Femur (tissue), 1 donor: ENCODE measurements at regions not wholly inside any gene's neighbourhood (a gene's known extent, or its start where the extent isn't known, plus 50 kb on each side); places are given as distances from the start of the nearest gene placed in this dataset.
"Not testable (repeated sequence)": the region's sequence is repeated elsewhere in the genome, so short reads cannot be mapped to it uniquely, and the experiment has no call there.

Experiments
- DNase-seq: peaks from one replicate; pipeline ENCODE4 v3.0.0-alpha.2; 2017

DNA sequence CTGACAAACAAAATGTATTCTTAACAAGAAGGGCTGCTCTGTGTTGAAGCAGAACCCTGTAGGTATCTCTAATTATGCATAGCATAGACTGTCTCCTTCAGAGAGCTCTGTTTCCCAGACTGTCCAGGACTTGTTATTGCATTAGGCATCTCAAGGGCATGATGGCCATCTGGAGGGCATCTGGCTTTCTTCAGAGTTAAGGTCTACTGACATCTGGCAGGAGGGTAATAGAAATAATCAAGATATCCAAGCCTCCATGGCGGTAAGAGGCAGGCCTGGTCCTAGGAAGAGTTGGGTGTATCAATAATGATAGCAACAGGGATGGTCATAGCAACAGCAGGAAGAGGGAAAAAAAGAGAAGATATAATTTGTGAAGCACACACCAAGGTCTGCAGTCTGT lies 161.2 kb downstream of the TTC8 start:
- no peak for DNase-seq

DNA sequence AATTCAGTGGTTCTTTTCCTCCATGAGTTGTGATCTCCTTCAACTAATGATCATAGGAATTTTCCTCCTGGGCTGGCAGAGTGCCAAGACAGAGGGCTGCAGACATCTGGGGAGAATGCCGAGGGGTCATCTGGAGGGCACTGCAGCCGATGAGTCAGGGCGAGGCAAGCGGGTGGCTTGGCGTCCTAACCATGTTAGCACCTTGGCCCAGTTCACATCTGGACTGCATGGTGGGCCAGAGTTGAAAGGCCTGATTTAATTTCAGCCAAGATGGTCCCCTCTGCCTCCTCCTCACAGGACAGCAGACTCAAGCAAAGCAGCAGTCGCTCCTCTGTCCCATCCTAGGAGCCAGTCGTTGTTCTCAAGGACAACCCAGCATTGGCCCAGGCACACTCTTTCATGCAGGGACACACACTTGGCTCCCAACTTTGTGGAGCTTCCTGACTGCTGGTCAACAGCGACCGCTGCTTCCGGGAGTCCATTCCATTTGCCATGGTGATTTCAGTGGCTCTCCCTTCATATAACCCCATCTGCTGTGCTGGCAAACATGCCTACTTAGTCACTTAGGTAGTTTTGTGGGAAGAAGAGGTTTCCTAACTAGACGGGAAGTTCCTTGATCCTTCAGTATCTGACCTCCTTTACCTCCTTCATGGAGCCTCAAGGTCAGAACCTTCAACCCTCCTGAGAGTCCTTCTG lies 161.8 kb downstream of the TTC8 start:
- no peak for DNase-seq

DNA sequence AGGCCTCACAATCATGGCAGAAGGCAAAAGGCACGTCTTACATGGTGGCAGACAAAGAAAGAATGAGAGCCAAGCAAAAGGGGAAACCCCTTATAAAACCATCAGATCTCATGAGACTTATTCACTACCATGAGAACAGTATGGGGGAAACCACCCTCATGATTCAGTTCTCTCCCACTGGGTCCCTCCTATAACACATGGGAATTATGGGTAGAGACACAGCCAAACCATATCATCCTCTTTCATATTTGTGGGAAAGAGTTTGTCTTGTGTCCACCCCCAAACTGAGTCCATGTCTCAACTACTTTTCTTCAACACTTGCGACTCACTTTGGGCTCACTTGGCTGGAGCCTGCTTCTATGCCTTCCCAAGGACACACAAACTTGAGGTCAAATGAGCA lies 162.5 kb downstream of the TTC8 start:
- DNase-seq: not testable (repeated sequence)

DNA sequence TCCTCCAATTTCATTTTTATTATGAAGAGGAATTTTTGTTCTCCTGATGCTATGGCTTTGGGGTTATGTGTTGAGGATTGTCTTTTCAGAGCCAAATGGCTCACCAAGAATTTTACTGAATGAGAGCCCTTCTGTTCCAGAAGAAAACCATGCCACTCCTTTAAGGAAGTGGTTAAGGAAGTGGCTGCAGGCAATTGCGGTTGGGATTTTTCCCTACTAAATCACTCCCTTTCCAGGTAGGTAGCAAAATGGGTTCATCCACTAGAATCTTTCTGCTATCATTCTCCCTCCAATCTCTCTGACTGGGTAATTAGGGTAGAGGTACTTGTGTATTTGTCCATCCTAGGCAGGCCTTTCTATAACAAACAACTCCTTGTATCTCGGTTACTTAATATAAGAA lies 163.1 kb downstream of the TTC8 start:
- no peak for DNase-seq

DNA sequence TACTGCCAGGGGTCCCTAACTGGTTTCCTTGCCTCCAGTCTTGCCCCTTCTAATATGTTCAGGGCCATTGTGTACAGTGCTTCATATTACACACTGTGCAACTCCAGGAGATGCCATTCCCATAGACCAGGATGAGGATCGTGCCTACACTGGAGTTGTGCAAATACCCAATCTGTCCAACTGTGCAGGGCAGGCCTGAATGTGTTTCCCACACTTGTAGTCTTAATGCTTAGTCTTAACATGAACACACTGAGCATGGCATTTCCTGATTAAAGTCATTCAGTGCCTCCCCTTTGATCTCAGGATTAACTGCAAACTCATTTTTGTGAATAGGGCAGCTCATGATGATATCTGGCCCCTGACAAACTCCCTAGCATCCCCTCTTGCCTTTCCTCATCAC lies 165.5 kb downstream of the TTC8 start:
- no peak for DNase-seq

DNA sequence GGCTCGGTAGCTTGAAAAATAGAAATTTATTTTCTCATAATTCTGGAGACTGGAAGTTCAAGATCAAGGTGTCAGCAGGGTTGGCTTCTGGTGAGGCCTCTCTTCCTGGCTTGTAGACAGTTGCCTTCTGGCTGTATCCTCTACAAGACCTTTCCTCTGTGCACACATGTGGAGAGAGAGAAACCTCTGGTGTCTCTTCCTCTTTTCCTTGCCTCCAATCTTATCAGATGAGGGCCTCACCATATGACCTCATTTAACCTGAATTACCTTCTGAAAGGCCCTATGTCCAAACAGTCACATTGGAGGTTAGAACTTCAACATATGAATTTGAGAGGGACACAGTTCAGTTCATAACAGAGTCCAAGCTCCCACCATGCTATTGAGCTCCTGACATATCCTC lies 166.4 kb downstream of the TTC8 start:
- DNase-seq: no peak

DNA sequence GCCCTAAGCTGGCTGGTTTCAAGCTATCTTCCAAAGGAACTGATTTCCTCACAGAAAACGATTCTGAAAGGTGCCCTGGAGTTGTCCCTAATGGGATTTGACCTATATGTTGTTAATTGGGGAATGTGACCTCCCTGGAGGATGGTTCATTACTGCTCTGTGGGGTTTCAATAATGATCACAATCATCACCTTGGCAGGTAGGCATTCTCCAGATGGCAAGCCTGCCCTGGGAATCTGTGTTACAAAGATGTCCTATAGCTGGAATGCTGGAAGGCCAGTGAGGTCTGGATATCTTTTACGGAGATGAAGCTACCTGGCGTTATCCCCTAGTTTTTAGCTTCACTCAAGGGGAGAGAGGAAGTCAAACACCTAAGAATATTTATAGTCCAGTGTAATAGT lies 167.6 kb downstream of the TTC8 start:
- no peak for DNase-seq

DNA sequence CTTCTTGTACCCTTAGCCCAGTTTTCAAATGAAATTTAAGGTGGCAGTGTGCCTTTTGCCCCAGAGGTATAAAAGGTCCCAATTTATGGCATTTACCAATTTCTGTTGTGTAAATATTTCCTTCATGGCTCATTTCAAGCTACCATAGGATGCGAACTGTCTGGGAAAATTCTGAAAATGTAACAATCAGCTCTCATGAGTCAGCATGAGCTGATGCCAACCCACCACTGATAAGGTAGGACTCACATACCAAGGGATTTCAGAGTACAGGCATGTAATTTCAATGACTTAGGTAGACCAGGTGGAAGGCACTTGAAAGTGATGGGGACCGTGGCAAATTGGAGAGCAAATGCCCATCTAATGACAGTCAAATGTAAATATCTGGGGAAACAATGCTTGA lies 169.5 kb downstream of the TTC8 start:
- DNase-seq: no peak

DNA sequence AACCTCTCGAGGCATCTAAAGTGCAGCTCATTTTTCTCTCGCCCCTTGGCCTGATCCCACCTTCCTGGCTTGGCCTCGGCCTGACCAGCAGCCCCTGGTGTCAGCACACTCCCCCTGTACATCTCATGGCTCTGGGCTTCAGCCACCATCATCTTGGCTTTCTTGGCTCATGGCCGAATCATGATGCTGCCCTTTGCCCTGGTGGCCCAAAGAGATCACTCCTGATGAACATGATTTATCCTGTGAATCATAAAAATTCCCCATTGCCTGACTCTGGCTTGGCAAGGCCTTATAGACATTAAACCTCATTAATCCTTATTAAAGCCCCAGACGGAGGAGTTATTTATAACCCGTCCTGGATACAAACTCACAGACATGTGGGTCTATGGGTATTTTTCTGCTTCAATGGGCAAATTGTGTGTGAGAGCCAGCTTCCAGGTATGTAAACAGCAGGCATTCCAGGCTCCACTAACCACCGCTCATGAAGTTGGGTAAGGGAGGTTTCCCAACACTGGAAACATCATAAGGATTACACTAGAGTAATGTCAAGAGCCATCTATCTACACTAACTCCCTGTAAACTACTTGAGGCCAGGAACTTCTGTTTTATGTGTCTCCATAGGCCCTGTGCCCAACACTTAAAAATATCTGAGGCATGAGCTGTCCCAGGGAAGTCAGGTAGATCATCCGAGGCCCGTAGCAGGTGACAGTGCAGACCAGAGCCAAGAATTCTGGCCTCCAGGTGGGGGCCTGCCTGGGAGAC lies 171.2 kb downstream of the TTC8 start:
- DNase-seq: no peak

DNA sequence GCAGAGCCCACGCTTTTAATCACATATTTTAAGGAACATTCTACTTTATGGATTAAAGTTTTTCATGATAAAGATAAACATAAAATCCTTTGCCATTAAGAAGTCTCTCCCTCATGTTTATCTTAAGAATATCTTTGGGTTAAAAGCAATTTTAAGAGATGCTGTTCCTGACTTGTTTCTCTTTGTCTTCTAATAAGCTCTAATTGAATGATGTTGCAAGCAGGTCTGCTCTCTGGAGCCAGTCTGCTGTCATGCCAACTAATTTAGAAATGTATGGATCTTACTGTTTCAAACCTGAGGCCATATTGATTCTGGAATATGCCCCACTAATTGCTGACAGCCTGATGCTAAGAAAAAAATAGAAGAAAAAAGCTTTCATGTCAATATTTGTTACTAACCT lies 173.6 kb downstream of the TTC8 start:
- no peak for DNase-seq

DNA sequence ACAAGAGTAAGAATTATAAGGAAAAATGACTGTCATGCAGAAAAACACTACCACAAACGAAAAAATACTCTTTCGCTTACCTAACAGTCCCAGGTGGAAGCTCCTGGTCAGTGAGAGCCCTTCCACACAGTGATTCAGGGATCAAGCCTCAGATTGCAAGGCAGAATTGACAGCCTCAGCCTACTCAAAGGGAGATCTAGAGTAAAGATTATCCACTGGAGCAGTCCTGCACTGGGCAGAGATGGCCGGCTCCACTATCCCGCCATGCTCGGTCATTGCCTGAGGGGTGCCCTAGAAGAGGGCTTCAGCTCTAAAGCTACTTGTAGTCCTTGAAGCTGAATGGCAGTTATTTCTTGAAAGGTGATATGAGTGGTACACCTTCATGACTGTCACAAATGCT lies 174.7 kb downstream of the TTC8 start:
- DNase-seq: no peak

DNA sequence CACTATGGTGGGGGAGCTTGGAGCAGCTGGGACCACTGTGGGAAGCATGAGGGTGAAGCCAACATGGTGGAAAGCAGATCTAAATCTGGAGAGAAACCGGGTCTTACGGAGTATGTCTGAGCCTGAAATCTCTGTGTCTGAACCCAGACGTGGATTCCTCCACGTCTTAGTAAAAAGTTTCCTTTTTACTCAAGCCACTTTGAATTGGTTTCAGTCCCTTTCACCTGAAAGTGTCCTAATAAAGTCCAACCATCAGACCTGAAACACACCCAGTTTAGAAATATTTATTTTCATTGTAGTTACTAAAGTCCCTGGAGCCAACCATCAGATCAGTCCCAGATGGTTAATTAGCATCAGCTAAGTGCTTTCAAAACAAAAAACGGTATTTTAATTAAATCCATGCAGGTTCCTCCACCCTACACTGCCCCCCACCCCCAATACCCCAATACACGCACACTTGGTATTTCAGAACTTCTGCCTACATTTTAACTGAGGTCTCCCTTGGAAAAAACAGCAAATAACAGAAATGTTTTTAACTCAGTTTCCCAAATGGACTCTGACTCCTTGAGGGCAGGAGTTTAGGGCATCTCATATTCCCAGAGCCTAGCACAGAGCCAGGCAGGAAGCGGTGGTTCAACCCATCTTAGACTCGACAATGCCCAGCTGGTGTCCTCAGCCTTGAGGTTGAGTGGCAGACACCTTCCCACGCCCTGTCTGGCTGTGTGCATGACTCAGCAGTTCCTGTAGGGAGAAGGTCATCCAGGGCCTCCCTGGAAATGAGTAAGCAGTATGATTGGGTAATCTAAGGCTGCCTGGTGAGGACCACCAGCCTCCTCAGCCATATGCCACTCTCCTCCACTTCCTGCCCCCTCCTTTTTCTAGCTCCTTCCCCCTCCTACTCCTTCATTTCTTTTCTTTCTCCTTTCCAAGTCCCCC lies 175.8 kb downstream of the TTC8 start:
- DNase-seq: no peak

DNA sequence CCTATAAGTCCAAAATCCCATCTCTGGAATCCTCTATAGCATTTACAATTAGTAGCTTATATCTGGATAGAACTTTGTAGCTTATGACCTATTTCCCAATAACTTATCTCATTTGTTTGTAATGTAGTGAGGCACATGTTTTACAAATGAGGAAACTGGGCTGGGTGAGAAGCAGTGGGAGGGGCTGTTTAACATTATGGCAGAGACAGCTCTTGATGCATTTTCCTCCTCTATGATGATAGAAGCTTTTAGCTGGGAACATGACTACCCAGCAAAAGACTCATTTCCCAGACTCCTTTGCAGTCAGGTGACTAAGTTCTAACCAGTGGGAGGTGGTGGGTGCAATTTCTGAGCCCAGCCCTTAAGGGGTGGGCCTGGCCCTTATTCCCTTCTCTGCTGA lies 179.7 kb downstream of the TTC8 start:
- DNase-seq: no peak

DNA sequence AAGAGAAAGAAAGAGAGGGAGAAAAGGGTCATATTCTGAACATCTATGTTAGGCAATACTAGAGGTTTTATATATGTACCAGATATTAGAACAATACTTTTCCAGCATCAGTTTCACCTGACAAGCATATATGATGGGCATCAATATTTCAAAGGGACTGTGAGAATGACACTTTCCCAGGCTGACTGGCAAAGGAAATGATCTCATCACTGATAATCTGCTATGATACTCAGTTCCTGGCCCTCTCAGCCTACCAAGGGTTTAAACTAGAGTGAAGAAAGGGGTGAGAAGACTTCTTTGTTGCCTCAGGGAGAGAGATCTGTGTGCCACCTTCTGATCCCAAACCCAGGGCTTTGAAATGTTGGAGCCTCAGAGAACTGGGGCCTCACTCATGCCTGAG lies 183.5 kb downstream of the TTC8 start:
- DNase-seq: no peak

DNA sequence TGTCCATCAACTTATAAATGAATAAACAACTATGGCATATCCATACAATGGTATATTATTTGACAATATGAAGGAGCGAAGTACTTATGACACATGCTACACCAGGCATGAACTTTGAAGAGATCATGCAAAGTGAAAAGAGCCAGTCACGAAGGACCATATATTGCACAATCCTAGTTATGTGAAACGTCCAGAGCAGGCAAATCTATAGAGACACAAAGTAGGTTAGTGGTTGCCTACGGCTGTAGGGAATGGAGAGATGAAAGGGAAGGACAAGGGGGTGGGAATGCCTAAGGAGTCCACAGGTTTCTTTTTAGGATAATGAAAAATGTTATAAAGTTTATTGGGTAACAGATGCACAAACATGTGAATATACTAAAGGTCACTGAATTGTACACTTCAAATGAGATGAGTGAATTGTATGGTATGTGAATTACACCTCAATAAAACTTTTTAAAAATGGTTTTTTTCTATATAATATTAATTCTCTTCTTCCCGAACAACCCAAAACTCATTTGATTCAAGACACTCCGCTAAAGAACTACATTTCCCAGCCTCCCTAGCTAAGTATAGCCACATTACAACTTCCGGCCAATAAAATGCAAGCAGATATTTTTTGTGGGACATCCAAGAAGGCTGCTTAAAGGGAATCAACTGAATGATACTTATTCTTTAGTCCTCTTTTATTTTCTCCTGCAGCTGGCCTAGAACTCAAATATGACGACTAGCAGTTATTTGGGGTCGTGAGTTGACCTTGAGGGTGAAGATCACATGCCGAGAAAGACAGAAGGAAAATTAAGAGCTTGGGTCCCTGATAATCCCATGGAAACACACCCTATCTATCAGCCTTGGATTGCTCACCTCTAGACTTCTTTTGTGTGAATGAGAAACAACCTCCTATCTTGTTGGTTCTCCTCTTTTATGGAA lies 187.2 kb downstream of the TTC8 start:
- no peak for DNase-seq

DNA sequence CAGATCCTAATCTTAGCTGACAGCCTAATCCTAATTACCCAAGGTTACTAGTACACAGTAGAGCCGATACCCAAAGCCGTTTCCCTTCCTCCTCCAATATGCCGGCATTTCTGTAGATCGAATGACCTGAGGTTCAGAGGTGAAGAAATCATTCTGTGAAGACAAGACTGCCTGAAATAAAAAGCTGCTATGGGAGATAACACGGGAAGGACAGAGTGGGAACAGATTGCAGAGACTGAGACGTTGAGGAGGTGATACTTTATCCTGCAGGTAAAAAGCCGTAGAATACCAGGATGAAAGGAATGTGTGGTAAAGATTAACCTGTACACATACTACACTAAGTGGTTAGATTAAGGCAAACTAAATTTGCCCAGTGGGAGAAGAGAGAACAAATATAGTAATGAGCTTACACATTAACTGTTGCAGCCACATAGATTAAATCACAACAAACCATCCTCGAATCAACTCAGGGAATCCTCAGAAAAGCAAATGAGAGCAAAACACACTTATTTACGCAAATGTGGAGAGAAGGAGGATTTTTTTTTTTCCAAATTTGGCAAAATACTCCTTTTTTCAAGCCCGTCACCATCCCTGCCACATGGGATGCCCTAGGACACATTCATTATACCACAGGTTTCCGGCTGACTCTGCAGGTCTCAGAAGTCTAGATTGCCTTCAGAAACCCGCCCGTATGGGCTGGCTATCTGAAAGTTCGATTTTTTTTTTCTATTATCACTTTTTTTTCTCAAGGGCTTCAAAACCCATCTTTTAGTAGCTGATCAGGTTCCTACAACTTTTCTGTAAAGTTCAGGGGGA lies 188.0 kb downstream of the TTC8 start:
- DNase-seq: no peak

DNA sequence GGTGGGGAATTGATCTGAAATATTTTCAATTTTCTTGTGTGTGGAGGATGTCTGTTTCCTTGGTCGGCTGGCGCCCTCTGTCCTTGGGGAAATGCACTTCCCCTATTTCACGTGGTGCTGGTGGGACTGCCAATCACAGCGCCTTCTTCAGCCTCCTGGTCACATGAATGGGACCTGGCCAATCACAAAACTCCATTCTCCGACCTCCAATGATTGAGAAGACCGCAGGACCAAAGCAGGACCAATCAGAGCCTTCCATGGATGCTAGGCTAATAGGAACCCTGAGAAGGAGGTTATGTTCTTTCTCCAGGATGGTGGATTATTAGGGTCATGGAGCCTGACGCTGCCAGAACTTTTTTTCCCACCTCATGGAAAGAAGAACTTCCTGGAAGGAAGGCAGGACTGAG lies 188.7 kb downstream of the TTC8 start:
- no peak for DNase-seq

DNA sequence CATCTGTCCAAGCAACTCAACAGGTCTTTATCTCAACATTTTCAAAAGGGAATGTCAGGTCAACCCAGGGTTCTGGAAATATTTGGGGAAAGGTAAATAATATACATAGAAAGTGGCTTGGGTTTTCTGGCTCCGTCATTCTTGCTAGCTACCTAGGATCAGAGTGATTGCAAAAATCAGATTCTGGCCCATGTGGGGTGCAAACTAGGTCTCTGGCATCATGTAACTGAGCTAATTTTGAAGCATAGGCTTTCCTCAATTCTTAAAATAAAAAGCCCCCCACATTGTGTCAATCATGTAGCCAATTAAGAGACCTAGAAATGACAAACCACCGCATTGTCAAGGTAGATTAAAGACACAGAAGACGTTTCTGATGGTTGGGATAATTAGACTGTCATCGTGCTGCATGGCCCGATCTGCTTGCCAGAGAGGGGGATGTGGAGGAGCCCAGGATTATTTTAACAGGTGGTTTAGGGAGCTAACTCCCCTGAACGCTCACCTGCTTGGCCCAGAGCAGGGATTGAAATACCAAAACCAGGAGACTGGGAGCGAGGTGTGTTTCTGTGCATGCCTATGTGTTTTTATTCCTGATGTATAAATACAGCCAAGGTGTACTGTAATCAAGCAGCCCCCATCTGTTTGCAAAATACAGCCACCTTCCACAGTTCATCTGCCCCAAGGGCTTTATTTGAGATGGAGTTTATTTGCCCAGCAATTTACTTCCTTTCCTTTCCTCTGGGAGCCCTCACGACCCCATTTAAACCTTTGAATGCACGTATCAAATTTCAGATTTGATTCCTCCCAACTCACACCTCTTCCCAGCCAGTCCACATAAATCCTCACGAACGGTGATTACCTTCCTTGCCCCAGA lies 189.5 kb downstream of the TTC8 start:
- DNase-seq: no peak

DNA sequence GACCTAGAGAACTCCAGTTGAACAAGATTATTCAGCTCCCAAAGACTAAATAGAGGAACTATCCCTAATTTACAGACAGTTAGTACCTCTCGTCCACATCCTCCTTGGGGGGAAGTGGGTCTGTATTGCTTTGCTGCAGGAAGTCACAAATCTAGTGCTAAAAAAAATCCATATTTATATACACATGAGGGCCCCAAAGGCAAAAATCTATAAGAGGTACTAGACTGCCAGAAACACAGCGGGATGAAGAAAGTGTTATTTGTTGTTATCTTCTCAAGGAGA lies 190.1 kb downstream of the TTC8 start:
- no peak for DNase-seq

DNA sequence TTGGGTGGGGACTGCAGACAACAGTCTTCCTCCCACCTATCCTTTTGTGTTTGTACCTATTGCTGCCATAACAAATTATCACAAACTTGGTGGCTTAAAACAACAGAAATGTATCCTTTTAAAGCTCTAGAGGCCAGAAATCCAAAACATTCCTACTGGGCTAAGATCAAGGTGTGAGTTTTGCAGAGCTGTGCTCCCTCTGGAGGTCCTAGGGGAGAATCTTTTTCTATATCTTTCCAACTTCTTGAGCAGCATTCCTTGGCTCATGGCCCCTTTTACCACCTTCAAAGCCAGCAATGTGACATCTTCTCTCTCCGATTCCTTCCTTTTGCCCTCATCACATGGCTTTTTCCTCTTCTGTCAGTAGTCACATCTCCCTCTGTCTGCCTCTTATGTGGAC lies 190.6 kb downstream of the TTC8 start:
- no peak for DNase-seq

DNA sequence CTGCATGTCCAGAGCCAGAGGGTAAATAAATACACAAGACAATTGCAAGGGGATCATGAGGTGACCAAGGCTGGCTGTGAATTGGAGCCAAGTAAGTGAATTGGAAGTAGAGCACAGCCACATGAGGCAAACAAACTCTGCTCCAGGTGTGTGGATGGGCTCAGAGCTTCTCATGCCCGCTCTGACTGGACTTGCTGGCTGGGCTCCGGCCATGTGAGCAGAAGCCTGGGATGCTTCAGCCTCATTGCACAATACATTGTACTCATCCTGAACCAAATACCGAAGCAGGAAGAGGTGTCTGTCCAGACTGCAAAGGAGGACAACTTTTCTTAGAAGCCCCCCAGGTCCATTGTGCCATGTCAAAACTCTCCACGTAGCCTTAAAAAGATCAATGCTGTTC lies 193.0 kb downstream of the TTC8 start:
- no peak for DNase-seq
